Suppressor macrophage (primary cell): ENCODE measurements at regions not wholly inside any gene's neighbourhood (a gene's known extent, or its start where the extent isn't known, plus 50 kb on each side); places are given as distances from the start of the nearest gene placed in this dataset.

ENCODE experiments used
- DNase-seq, 4 experiments: peaks; one replicate each; pipeline ENCODE4 v3.0.0-alpha.2; 2020 to 2022

DNA sequence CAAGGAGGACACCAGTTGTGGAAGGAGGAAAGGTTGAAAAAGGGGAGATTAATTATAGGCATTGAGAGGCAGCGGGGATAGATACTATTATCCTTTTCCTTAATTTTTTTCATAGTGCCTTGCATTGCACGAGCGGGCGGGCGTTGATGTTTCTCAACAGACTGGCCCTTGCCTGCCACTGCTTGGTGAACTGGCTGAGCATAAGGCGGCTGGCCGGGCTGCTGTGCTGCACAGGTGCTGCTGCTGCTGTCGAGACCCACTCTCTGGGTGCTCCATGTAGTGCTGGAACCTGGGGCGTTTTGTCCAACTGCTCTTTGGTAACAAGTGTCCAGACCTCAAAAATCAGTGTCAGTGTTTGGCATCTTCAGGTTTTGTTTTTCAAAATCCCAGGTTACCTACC lies 83.3 kb upstream of the PAQR3 start:
- DNase-seq, result no peak

DNA sequence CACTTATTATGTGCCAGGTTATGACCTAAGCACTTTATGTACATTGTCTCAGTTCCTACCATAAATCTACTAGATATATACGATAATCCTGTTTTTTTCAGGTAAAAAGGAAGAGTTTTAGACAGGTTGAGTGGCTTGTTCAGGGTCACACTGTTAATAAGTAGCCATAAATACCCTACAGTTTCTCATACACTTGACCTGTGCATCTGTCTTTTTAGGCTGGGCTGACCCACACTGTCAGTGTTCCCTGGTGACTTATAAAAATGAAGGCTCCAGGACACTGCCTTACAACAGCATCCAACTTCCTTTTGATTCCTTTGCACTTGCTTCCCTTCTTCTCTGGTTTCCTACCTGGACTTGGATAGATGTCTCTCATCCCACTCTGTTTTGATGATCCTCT lies 78.2 kb upstream of the PAQR3 start:
- DNase-seq, result no peak

DNA sequence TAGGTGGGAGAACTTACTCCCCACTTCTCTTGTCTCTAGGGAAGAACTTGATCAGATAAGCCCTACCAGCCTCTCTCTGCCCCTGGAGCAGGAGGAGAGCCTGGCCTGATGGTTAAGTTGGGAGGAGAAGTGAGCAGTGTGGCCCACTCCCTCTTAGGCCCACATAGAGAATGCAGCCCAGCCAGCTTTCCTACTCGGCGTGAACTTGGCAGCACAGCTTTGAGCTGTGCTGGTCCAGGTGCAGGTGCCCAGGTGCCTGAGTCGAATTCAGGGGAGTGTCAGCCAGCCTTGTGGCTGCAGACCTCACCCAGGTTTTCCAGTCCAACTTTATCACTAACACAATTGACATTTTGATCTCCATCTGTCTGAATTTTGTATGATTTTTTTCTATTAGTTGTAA lies 77.6 kb upstream of the PAQR3 start:
- DNase-seq, result no peak

DNA sequence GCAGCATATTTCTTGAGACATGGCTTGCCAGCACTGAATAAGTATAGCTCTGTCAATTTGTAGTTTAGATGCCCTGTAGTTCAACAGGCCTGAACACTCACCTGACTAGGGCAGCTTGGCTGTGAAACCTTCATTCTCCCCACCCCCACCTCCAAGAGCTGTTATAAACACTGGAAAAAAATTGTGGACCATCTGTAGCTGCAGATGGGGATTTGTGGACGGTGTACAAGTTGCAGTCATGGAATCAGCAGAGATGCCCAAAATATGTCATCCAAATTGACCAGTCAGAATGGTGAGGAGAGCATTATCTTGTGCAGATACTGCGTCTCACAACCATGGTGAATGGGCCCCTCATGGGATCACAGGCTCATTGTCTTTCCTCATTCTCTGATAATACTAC lies 76.2 kb upstream of the PAQR3 start:
- no peak for DNase-seq

DNA sequence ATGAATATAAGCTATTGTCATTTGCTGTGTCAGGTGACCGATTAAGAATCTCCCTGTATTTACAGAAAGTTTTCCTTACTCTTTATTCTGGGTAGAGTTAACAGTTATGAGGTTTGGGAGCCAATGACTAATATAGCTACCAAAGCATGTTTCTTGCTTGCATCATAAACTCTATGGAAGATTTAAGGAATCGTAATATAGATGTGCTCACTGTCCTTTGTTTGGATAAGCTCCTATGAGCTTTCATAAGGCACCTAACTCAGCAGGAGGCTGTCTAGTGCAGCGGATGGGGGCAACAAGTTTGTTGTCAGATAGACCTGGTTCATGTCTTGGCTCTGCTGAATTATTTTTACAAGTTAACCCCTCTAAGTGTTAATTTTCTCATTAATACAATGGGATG lies 75.0 kb upstream of the PAQR3 start:
- DNase-seq, result no peak

DNA sequence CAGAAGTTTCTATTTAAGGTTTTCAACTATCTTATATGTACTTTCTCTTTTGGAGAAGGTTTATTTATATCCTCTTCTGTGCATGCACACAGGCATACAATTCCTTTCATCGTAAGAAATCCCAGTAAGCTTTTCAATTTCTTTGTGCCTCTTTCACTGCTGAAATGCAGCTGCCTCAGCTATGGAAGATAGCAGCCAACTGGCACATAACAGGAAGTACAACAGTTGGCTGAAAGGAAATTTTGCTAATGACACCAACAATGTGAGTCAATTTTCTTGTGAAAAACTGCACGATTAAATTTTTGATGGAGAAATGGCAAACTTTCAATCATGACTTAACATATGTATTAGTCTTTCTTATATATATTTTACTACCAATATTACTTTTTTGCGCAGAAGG lies 74.5 kb upstream of the PAQR3 start:
- DNase-seq, result no peak

DNA sequence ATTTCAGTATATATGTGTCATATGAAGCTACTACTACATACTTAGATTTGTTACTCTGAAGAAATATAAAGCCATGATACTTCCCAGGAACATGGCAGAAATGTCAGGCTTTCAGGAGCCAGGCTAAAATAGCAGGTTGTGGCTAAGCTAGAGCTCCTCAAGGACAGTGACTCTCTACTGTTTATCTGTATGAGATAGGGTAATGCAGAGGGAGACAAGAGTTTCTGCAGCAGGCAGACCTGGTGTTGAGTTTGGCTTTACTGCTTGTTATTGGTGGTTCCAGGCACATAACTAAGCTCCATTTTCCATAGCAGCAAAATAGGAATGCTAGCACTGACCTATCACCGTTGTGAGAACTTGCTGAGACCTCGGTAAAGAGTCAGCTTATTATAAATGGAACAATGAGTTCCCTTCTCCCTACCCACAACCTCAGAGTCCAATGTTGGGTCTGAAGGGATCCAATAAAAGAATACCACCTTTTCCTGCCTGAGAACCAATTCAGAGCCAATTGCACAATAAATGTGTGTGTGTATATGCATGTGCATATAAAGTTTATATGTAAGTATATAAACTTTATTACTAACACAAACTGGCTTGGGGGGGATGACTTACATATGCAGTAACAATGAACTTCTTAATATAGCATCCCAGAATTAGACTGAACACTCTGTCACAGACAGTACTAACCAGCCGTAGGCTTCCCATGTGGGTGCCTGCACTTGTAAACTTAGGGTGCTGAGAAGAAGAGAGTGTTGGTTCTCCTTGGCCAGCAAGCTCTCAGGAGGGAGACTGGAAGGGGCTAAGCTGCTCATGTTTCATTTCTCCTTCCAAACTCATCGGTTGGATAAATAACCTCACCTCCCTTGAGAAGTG lies 51.9 kb upstream of the PAQR3 start:
- DNase-seq, result no peak

DNA sequence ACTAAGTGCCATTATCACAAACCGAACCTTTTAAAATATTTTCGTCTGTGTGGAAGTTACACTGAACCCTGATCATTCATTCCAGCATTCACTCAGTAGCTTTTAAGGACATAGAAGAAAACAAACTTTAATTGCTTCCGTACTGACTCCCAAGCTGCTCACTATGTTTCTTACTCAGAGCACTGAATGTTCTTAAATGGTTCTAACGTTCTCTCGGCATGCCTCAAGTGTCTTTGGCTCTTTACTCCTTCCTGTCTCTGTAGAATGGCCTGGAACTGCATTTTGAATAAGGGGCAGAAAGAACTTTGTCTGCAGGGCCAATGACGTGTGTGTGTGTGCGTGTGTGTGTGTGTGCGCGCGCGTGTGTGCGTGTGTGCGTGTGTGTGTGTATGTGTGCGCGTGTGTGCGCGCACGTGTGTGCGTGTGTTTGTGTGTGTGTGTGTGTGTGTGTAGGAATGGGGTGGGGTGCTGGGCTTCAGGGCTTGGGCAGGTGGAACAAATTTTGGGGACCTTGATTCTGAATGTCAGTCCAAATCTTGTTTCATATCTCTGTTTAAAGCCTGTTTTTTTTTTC lies 50.5 kb upstream of the PAQR3 start:
- DNase-seq, result no peak
